ENCODE measurements at regions not wholly inside any gene's neighbourhood (a gene's known extent, or its start where the extent isn't known, plus 50 kb on each side); places are given as distances from the start of the nearest gene placed in this dataset.

DNA sequence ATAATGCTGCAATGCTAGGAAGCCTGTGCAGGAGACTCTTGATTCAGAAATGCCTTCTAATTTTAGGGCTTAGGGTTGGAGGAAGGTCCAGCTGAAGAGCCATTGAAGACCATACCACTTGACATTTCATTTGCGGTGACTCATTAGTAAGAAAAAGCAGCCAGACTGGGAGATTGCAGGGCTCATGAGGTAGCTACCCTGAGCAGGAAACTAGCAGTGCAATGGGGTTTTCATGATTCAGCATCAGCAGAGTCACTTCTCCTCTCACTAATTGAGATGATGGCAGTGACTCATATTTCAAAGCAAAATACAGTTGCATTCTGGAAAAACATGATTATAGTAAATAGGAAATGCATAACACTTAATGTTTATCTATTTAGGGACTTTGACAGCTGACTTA is 434.1 kb downstream of the DNAJB9 start:
- Histone ChIP-seq H3K36me3 (no peaks in the 10 kb centered on the region), H3K4me1 (replicated peaks) (no peaks in the 10 kb centered on the region), H3K9me3 (replicated peaks) (no peaks in the 10 kb centered on the region), H3K4me3 (no peak overlapping the region), H3K27ac (no peak overlapping the region), H3K27me3 (replicated peaks) (no peaks in the 10 kb centered on the region)
- no peak for DNase-seq (ENCODE audit: low read depth in 1 of 2, low spot score in 2 of 2)

DNA sequence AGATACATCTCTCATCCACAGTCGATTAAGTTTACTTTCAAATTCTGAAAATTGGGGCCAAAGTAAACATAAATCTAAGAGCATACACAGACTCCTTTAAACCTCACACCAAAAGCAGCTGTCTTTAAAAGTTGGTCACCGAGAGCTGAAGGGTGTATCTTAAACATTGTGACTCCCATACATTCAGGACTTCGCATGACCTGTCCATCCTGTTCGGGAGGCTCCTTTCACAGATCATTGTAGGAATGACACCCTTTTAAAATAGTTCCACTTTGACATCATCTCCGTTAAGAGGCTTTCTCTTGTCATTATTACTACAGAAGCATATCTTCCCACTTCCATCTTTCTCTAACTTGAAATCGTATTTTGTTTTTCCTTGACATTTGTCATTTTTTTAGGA is 440.0 kb downstream of the DNAJB9 start:
- no peaks in the 10 kb centered on the region for H3K9me3 ChIP-seq (replicated peaks)
- no peaks in the 10 kb centered on the region for H3K4me1 ChIP-seq (replicated peaks)
- no peaks in the 10 kb centered on the region for H3K36me3 ChIP-seq
- H3K4me3 ChIP-seq = no peak overlapping the region
- no peak overlapping the region for H3K27ac ChIP-seq
- H3K27me3 ChIP-seq (replicated peaks) = no peaks in the 10 kb centered on the region
- no peak for DNase-seq (ENCODE audit: low read depth in 1 of 2, low spot score in 2 of 2)

GRCh38 chr7:109020251-109020650 is 450.6 kb downstream of the DNAJB9 start:
- H3K27me3 ChIP-seq (replicated peaks) = no peaks in the 10 kb centered on the region
- H3K27ac ChIP-seq = no peak overlapping the region
- H3K4me1 ChIP-seq (replicated peaks) = no peaks in the 10 kb centered on the region
- H3K9me3 ChIP-seq (replicated peaks) = no peaks in the 10 kb centered on the region
- H3K4me3 ChIP-seq = no peak overlapping the region
- no peaks in the 10 kb centered on the region for H3K36me3 ChIP-seq
- no peak for DNase-seq (ENCODE audit: low read depth in 1 of 2, low spot score in 2 of 2)

GRCh38 chr7:109021390-109021789 is 451.7 kb downstream of the DNAJB9 start:
- Histone ChIP-seq H3K36me3 (no peaks in the 10 kb centered on the region), H3K27me3 (replicated peaks) (no peaks in the 10 kb centered on the region), H3K4me3 (no peak overlapping the region), H3K9me3 (replicated peaks) (no peaks in the 10 kb centered on the region; the same call in 1 of the 2 replicates), H3K27ac (no peak overlapping the region), H3K4me1 (replicated peaks) (no peaks in the 10 kb centered on the region)
- DNase-seq (ENCODE audit: low read depth in 1 of 2, low spot score in 2 of 2) = no peak

GRCh38 chr7:109029866-109030265 is 460.2 kb downstream of the DNAJB9 start:
- DNase-seq (ENCODE audit: low read depth in 1 of 2, low spot score in 2 of 2) = no peak
- H3K27me3 ChIP-seq (replicated peaks) = no peaks in the 10 kb centered on the region
- no peaks in the 10 kb centered on the region for H3K4me1 ChIP-seq (replicated peaks)
- no peak overlapping the region for H3K4me3 ChIP-seq
- H3K27ac ChIP-seq = no peak overlapping the region
- H3K36me3 ChIP-seq = no peaks in the 10 kb centered on the region
- H3K9me3 ChIP-seq (replicated peaks) = peaks cover 3% of the 10 kb centered on the region; the same call in 1 of the 2 replicates

- Histone ChIP-seq H3K27ac (no peak overlapping the region), H3K27me3 (replicated peaks) (no peaks in the 10 kb centered on the region), H3K9me3 (replicated peaks) (0 out of 2 replicates have a peak, but pooled peaks cover 2% of the 10 kb centered on the region), H3K36me3 (no peaks in the 10 kb centered on the region), H3K4me1 (replicated peaks) (no peaks in the 10 kb centered on the region), H3K4me3 (no peak overlapping the region)
- no peak for DNase-seq (ENCODE audit: low read depth in 1 of 2, low spot score in 2 of 2)
These were observed 475.0 kb downstream of the DNAJB9 start for GRCh38 chr7:109044691-109045090.

DNA sequence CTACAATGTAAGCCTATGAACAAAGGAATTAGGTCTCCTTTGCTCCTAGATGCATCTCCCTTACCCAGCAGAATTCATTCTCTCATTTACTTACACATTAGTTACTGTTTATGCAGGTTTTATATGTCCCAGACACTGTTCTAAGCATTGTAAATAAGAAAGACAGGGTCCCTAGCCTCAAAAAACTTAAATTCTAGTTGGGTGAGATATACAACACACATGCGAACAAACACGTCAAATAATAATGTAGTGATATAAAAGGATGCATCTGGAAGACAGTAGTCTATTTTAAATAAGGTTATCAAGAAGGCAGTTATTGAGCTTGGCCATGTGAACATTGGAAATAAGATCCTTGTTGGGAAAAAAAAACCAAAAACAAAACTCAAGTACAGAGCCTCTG is 479.7 kb downstream of the DNAJB9 start:
- Histone ChIP-seq H3K27me3 (replicated peaks) (no peaks in the 10 kb centered on the region), H3K36me3 (no peaks in the 10 kb centered on the region), H3K4me3 (no peak overlapping the region), H3K27ac (no peak overlapping the region), H3K9me3 (replicated peaks) (no peaks in the 10 kb centered on the region), H3K4me1 (replicated peaks) (no peaks in the 10 kb centered on the region)
- no peak for DNase-seq (ENCODE audit: low read depth in 1 of 2, low spot score in 2 of 2)

GRCh38 chr7:109059089-109059488 is 489.4 kb downstream of the DNAJB9 start:
- no peaks in the 10 kb centered on the region for H3K36me3 ChIP-seq
- no peak overlapping the region for H3K27ac ChIP-seq
- no peaks in the 10 kb centered on the region for H3K27me3 ChIP-seq (replicated peaks)
- no peaks in the 10 kb centered on the region for H3K4me1 ChIP-seq (replicated peaks)
- DNase-seq (ENCODE audit: low read depth in 1 of 2, low spot score in 2 of 2) = no peak
- no peaks in the 10 kb centered on the region for H3K9me3 ChIP-seq (replicated peaks)
- H3K4me3 ChIP-seq = no peak overlapping the region

DNA sequence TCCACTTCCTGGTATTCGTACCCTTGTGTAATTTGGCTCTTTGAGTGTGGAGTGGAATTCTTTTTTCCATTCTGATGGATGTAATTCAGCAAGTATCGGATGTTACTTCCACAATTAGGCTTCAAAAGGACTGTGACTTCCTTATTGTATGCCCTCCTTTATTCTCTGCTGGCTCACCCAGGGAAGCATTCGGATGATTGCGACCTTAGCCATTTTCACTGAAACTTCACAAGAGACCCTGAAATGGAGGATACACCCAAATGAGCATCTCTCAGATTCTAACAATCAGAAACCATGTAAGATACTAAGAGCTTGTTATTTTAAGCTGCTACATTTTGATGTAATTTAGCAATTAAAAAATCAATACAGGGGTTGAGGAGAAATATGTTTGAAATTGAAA is 493.1 kb downstream of the DNAJB9 start:
- DNase-seq (ENCODE audit: low read depth in 1 of 2, low spot score in 2 of 2) = no peak
- Histone ChIP-seq H3K4me1 (replicated peaks) (no peaks in the 10 kb centered on the region), H3K9me3 (replicated peaks) (no peaks in the 10 kb centered on the region), H3K4me3 (no peak overlapping the region), H3K36me3 (no peaks in the 10 kb centered on the region), H3K27ac (no peak overlapping the region), H3K27me3 (replicated peaks) (no peaks in the 10 kb centered on the region)

- Histone ChIP-seq H3K4me1 (replicated peaks) (no peaks in the 10 kb centered on the region), H3K27me3 (replicated peaks) (no peaks in the 10 kb centered on the region), H3K4me3 (no peak overlapping the region), H3K36me3 (no peaks in the 10 kb centered on the region), H3K9me3 (replicated peaks) (no peaks in the 10 kb centered on the region; the same call in 1 of the 2 replicates), H3K27ac (no peak overlapping the region)
- no peak for DNase-seq (ENCODE audit: low read depth in 1 of 2, low spot score in 2 of 2)
These were observed 503.9 kb downstream of the DNAJB9 start for GRCh38 chr7:109073543-109073942.

GRCh38 chr7:109076396-109076972 is 506.8 kb downstream of the DNAJB9 start:
- H3K4me1 ChIP-seq (replicated peaks) = no peaks in the 10 kb centered on the region
- no peak overlapping the region for H3K4me3 ChIP-seq
- no peaks in the 10 kb centered on the region for H3K27me3 ChIP-seq (replicated peaks)
- no peaks in the 10 kb centered on the region for H3K9me3 ChIP-seq (replicated peaks)
- DNase-seq (ENCODE audit: low read depth in 1 of 2, low spot score in 2 of 2) = no peak
- no peak overlapping the region for H3K27ac ChIP-seq
- no peaks in the 10 kb centered on the region for H3K36me3 ChIP-seq

GRCh38 chr7:109091042-109091441 is 521.4 kb downstream of the DNAJB9 start:
- Histone ChIP-seq H3K36me3 (no peaks in the 10 kb centered on the region), H3K9me3 (replicated peaks) (no peaks in the 10 kb centered on the region)
- DNase-seq (ENCODE audit: low read depth in 1 of 2, low spot score in 2 of 2) = no peak

DNA sequence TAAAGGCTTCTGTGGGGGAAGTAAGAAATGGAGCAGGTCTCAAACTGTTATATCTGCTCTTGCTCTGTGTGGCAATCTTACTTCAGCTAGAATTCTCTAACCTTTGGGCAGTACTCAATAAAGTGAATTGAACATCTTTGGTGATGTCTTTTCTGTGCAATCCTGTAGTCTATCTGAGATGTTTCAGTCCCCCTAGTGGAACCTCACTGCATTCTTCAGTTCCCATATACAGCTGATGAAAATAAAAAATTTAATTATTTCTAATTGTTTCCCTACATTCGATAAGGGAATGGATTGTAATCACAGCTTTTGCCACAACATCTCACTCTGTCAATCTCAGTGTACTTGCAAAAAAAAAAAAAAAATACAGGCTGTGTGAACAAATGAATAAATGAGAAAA is 522.6 kb downstream of the DNAJB9 start:
- no peaks in the 10 kb centered on the region for H3K9me3 ChIP-seq (replicated peaks)
- H3K27ac ChIP-seq = no peak overlapping the region
- no peak overlapping the region for H3K4me3 ChIP-seq
- no peaks in the 10 kb centered on the region for H3K36me3 ChIP-seq
- no peaks in the 10 kb centered on the region for H3K27me3 ChIP-seq (replicated peaks)
- DNase-seq (ENCODE audit: low read depth in 1 of 2, low spot score in 2 of 2) = no peak
- H3K4me1 ChIP-seq (replicated peaks) = no peaks in the 10 kb centered on the region

More at GRCh38 chr7:109091042-109091441, 521.4 kb downstream of the DNAJB9 start:
- Histone ChIP-seq H3K27ac (no peak overlapping the region), H3K4me1 (replicated peaks) (no peaks in the 10 kb centered on the region), H3K27me3 (replicated peaks) (no peaks in the 10 kb centered on the region), H3K4me3 (no peak overlapping the region)

DNA sequence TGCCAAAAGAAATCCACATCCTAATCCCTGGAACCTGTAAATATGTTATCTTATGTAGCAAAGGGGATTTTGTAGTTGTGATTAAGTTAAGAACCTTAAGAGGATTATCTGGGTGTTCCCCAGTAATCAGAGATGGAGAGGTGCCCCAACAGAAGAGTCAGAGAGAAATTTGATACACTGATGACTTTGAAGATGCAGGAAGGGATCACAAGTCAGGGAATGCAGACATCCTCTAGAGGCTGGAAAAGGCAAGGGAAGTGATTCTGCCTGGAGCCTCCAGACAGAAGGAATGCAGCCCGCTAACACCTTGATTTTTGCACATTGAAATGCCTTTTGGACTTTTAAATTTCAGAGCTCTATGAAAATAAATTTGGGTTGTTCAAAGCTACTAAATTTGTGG is 531.7 kb downstream of the DNAJB9 start:
- no peak for DNase-seq (ENCODE audit: low read depth in 1 of 2, low spot score in 2 of 2)
- Histone ChIP-seq H3K36me3 (no peaks in the 10 kb centered on the region), H3K4me3 (no peak overlapping the region), H3K9me3 (replicated peaks) (no peaks in the 10 kb centered on the region), H3K27ac (no peak overlapping the region), H3K4me1 (replicated peaks) (no peaks in the 10 kb centered on the region), H3K27me3 (replicated peaks) (no peaks in the 10 kb centered on the region)

DNA sequence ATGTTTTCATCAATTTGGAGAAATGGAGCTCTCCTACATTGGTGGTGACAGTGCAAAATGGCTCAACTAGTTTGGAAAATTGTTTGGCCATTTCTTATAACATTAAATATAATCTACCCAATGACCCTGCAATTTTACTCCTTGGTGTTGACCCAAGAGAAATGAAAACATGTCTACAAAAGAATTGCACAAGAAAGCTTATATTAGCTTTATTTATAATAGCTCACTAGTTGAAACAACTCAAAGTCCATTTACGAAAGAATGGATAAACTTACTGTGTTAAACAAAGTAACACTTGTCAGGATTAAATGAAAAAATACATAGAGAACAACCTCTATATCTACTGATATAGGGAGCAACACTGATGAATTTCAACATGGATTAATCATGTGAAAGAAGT is 539.9 kb downstream of the DNAJB9 start:
- Histone ChIP-seq H3K27me3 (replicated peaks) (no peaks in the 10 kb centered on the region), H3K4me1 (replicated peaks) (no peaks in the 10 kb centered on the region), H3K4me3 (no peak overlapping the region), H3K36me3 (no peaks in the 10 kb centered on the region), H3K9me3 (replicated peaks) (0 out of 2 replicates have a peak, but pooled peaks cover 5% of the 10 kb centered on the region), H3K27ac (no peak overlapping the region)
- DNase-seq (ENCODE audit: low read depth in 1 of 2, low spot score in 2 of 2) = no peak
